ENCODE measurements at regions not wholly inside any gene's neighbourhood (a gene's known extent, or its start where the extent isn't known, plus 50 kb on each side); places are given as distances from the start of the nearest gene placed in this dataset.
"Not testable (repeated sequence)": the region's sequence is repeated elsewhere in the genome, so short reads cannot be mapped to it uniquely, and the experiment has no call there.

GRCh38 chr3:193805448-193805847, 212.4 kb downstream of the OPA1 start:
- no peak for DNase-seq

- no peak for DNase-seq
Observed at GRCh38 chr3:193808317-193808716, 215.3 kb downstream of the OPA1 start.

- no peak for DNase-seq
Observed at GRCh38 chr3:193809106-193809505, 216.1 kb downstream of the OPA1 start.

GRCh38 chr3:193812078-193812725, 219.2 kb downstream of the OPA1 start:
- no peak for DNase-seq

- DNase-seq = no peak
Observed at GRCh38 chr3:193812791-193813500, 219.9 kb downstream of the OPA1 start.

- no peak for DNase-seq
Observed at GRCh38 chr3:193813501-193813830, 220.5 kb downstream of the OPA1 start.

GRCh38 chr3:193814166-193814892, 221.3 kb downstream of the OPA1 start:
- no peak for DNase-seq

- no peak for DNase-seq
Observed at GRCh38 chr3:193815246-193816027, 222.4 kb downstream of the OPA1 start.

GRCh38 chr3:193816028-193816395, 223.0 kb downstream of the OPA1 start:
- DNase-seq = no peak

GRCh38 chr3:193816656-193817311, 223.8 kb downstream of the OPA1 start:
- DNase-seq = no peak

- no peak for DNase-seq
Observed at GRCh38 chr3:193819117-193820010, 226.4 kb downstream of the OPA1 start.

- no peak for DNase-seq
Observed at GRCh38 chr3:193821151-193821668, 228.2 kb downstream of the OPA1 start.

GRCh38 chr3:193822492-193823212, 229.6 kb downstream of the OPA1 start:
- no peak for DNase-seq

GRCh38 chr3:193823213-193823605, 230.2 kb downstream of the OPA1 start:
- DNase-seq = not testable (repeated sequence)

- no peak for DNase-seq
Observed at GRCh38 chr3:193824365-193824764, 231.4 kb downstream of the OPA1 start.

- DNase-seq = no peak
Observed at GRCh38 chr3:193825617-193826016, 232.6 kb downstream of the OPA1 start.

- no peak for DNase-seq
Observed at GRCh38 chr3:193826159-193826795, 233.3 kb downstream of the OPA1 start.

- no peak for DNase-seq
Observed at GRCh38 chr3:193827040-193827669, 234.1 kb downstream of the OPA1 start.

GRCh38 chr3:193827871-193828270, 234.9 kb downstream of the OPA1 start:
- no peak for DNase-seq

GRCh38 chr3:193828477-193828876, 235.5 kb downstream of the OPA1 start:
- DNase-seq = no peak

Data from T-helper 9 cell (primary cell).